ENCODE measurements at regions not wholly inside any gene's neighbourhood (a gene's known extent, or its start where the extent isn't known, plus 50 kb on each side); places are given as distances from the start of the nearest gene placed in this dataset.

- no peak for TF ChIP-seq JUND (IDR thresholded peaks at IDR 0.05)
Measured at GRCh38 chr13:104832231-104832630, 1703.2 kb downstream of the EFNB2 start (continued).

GRCh38 chr13:104831831-104832230, 1703.6 kb downstream of the EFNB2 start:
- POLR2A ChIA-PET = no interaction called here
- CTCF ChIA-PET = no interaction called here

DNA sequence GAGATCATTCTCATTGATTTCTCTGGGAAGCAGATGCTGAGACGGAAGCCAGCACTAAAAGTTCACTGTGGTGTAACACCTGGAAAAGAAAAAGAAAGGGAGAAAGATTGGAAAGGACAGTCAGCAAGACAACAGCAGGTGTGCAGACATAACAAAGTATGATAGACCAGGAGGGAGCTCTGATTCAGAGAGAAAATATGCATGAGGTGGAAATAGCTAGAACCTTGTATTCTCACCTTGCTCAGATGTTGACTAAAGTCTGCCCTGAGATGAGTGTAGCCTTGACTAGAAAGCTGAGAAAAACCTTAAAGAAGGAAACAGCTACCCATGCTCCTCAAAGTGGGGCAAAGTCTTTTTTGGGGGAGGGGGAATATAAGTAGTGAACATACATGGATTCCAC, 1711.8 kb downstream of the EFNB2 start:
- ChIA-PET RAD21 (ENCODE audit: low non-redundant PET in 1 of 2, low total read pairs in 2 of 2, uncharacterized antibody in 2 of 2, unreplicated experiment in 2 of 2) (no interaction called here), CTCF (no interaction called here), POLR2A (no interaction called here)
- Histone ChIP-seq H3K9me3 (ENCODE audit: control insufficient read depth in 1 of 2, insufficient read depth in 1 of 2, low read depth in 1 of 2, low read length in 2 of 2) (no peaks in the 10 kb centered on the region), H3K36me3 (ENCODE audit: control insufficient read depth in 1 of 2, insufficient read depth in 2 of 2, low read length in 2 of 2) (no peaks in the 10 kb centered on the region), H3K9me2 (ENCODE audit: insufficient read depth) (no peaks in the 10 kb centered on the region), H3K4me1 (ENCODE audit: control insufficient read depth in 1 of 2, insufficient read depth in 2 of 2, low read length in 2 of 2) (no peaks in the 10 kb centered on the region), H3K79me2 (ENCODE audit: insufficient read depth, low read length) (no peaks in the 10 kb centered on the region), H3K9ac (ENCODE audit: low read length) (no peak overlapping the region), H4K20me1 (ENCODE audit: insufficient read depth) (no peaks in the 10 kb centered on the region), H2AFZ (ENCODE audit: low read depth, low read length, poor library complexity, severe bottlenecking) (no peak overlapping the region), H3K27me3 (ENCODE audit: insufficient read depth, low read length) (no peaks in the 10 kb centered on the region), H3K4me3 (replicated peaks in 1 of 2; ENCODE audit: low read depth in 1 of 2, low read length in 2 of 2) (no peak overlapping the region), H3K27ac (ENCODE audit: low read depth, low read length) (no peak overlapping the region), H3K4me2 (ENCODE audit: low read length) (no peak overlapping the region)
- BruUV-seq (replicated peaks) = no TSS peak
- DNase-seq (ENCODE audit: low read depth, low spot score) (no peak), ATAC-seq (no peak)
- TF ChIP-seq EZH2phosphoT487 (IDR thresholded peaks at IDR 0.05; ENCODE audit: borderline replicate concordance) (no peak), POLR2AphosphoS5 (IDR thresholded peaks at IDR 0.05; ENCODE audit: low read depth, low read length) (no peak), ELF1 (IDR thresholded peaks at IDR 0.05; ENCODE audit: borderline replicate concordance, low read depth) (no peak), CBX3 (IDR thresholded peaks at IDR 0.05; ENCODE audit: low read depth) (no peak), JUND (IDR thresholded peaks at IDR 0.05) (no peak), RAD21 (IDR thresholded peaks at IDR 0.05; ENCODE audit: low read depth) (no peak), TCF7L2 (IDR thresholded peaks at IDR 0.05; ENCODE audit: borderline replicate concordance, extremely low read depth, insufficient read depth, insufficient read length) (no peak), SP1 (IDR thresholded peaks at IDR 0.05; ENCODE audit: low read depth) (no peak), YY1 (IDR thresholded peaks at IDR 0.05; ENCODE audit: extremely low read depth, insufficient replicate concordance, low read depth, low read length) (no peak)
- intact Hi-C loops (cut with micrococcal nuclease) = no loop called here

More at GRCh38 chr13:104831831-104832230, 1703.6 kb downstream of the EFNB2 start:
- Histone ChIP-seq H3K36me3 (ENCODE audit: control insufficient read depth in 1 of 2, insufficient read depth in 2 of 2, low read length in 2 of 2) (no peaks in the 10 kb centered on the region), H3K4me1 (ENCODE audit: control insufficient read depth in 1 of 2, insufficient read depth in 2 of 2, low read length in 2 of 2) (peaks cover 0 to 4% of the 10 kb centered on the region in 2 experiments; a peak in 1 of 4 replicates), H2AFZ (ENCODE audit: low read depth, low read length, poor library complexity, severe bottlenecking) (no peak overlapping the region), H3K9ac (ENCODE audit: low read length) (no peak overlapping the region), H3K27ac (ENCODE audit: low read depth, low read length) (no peak overlapping the region), H3K9me3 (ENCODE audit: control insufficient read depth in 1 of 2, insufficient read depth in 1 of 2, low read depth in 1 of 2, low read length in 2 of 2) (no peaks in the 10 kb centered on the region), H3K4me2 (ENCODE audit: low read length) (no peak overlapping the region), H3K79me2 (ENCODE audit: insufficient read depth, low read length) (no peaks in the 10 kb centered on the region), H3K27me3 (ENCODE audit: insufficient read depth, low read length) (no peaks in the 10 kb centered on the region), H4K20me1 (ENCODE audit: insufficient read depth) (no peaks in the 10 kb centered on the region), H3K4me3 (replicated peaks in 1 of 2; ENCODE audit: low read depth in 1 of 2, low read length in 2 of 2) (no peak overlapping the region), H3K9me2 (ENCODE audit: insufficient read depth) (no peaks in the 10 kb centered on the region)
- RAD21 ChIA-PET (ENCODE audit: low non-redundant PET in 1 of 2, low total read pairs in 2 of 2, uncharacterized antibody in 2 of 2, unreplicated experiment in 2 of 2) = no interaction called here
- no peak for ATAC-seq
- TF ChIP-seq POLR2A (IDR thresholded peaks at IDR 0.05; ENCODE audit: borderline replicate concordance, extremely low read depth, insufficient read depth, insufficient read length) (no peak), SIN3A (IDR thresholded peaks at IDR 0.05; ENCODE audit: low read depth) (no peak), TCF7L2 (IDR thresholded peaks at IDR 0.05; ENCODE audit: borderline replicate concordance, extremely low read depth, insufficient read depth, insufficient read length) (peak; percentile 14), SRF (IDR thresholded peaks at IDR 0.05; ENCODE audit: low read depth) (no peak), CBX3 (IDR thresholded peaks at IDR 0.05; ENCODE audit: low read depth) (no peak)
- no peak for DNase-seq (ENCODE audit: low read depth, low spot score)
- intact Hi-C loops (cut with micrococcal nuclease) = no loop called here
- no TSS peak for BruUV-seq (replicated peaks)

All from HCT116 (cell line).